Liver (tissue), 8 donors: ENCODE measurements at regions not wholly inside any gene's neighbourhood (a gene's known extent, or its start where the extent isn't known, plus 50 kb on each side); places are given as distances from the start of the nearest gene placed in this dataset.

Experiments used
- DNase-seq: peaks from one replicate; pipeline ENCODE4 v3.0.0-alpha.2; 2017; ENCODE audit warnings: low spot score
- H3K27ac ChIP-seq, 2 donors: one replicate each; pipeline ENCODE4 v1.7.0; 2013; ENCODE audit warnings: inconsistent platforms in 2 of 2, low read length in 2 of 2, control low read depth in 1 of 2, low read depth in 1 of 2, mild to moderate bottlenecking in 1 of 2
- H3K27me3 ChIP-seq, 4 donors: one replicate each; pipeline versions ENCODE4 v1.6.1 to v1.7.0; 2013; ENCODE audit warnings: low read length in 3 of 4, inconsistent platforms in 1 of 4, mild to moderate bottlenecking in 1 of 4, moderate library complexity in 1 of 4; ENCODE audit not compliant: control insufficient read depth in 4 of 4, insufficient read depth in 4 of 4
- H3K36me3 ChIP-seq, 4 donors: one replicate each; pipeline versions ENCODE4 v1.6.1 to v1.7.0; 2013; ENCODE audit warnings: low read length in 3 of 4, mild to moderate bottlenecking in 3 of 4, low read depth in 1 of 4, moderate library complexity in 1 of 4; ENCODE audit not compliant: control insufficient read depth in 4 of 4, insufficient read depth in 3 of 4
- H3K4me1 ChIP-seq, 4 donors: one replicate each; pipeline versions ENCODE4 v1.6.1 to v1.7.0; 2013; ENCODE audit warnings: low read length in 3 of 4, mild to moderate bottlenecking in 3 of 4, moderate library complexity in 1 of 4; ENCODE audit not compliant: control insufficient read depth in 4 of 4, insufficient read depth in 4 of 4
- H3K4me3 ChIP-seq, 3 donors: one replicate each; pipeline versions ENCODE4 v1.6.1 to v1.7.0; 2013; ENCODE audit warnings: low read length in 3 of 3, control low read depth in 1 of 3, low read depth in 1 of 3, mild to moderate bottlenecking in 1 of 3
- H3K9ac ChIP-seq, 2 donors: one replicate each; pipeline ENCODE4 v1.7.0; 2013; ENCODE audit warnings: low read length in 2 of 2, mild to moderate bottlenecking in 2 of 2, moderate library complexity in 2 of 2, control low read depth in 1 of 2, low read depth in 1 of 2
- H3K9me3 ChIP-seq, 4 donors: one replicate each; pipeline versions ENCODE4 v1.6.1 to v1.7.0; 2013; ENCODE audit warnings: low read length in 3 of 4; ENCODE audit not compliant: control insufficient read depth in 4 of 4
- ATF3 ChIP-seq: IDR thresholded peaks from 2 replicates; pipeline ENCODE4 v1.6.1; 2016; ENCODE audit warnings: antibody characterized with exemption
- CTCF ChIP-seq: fragments of 150-350 bp; IDR thresholded peaks from 2 replicates; pipeline ENCODE4 v1.5.1; 2017; ENCODE audit warnings: improper control_type of control experiment, low read depth, low read length; ENCODE audit not compliant: missing input control
- EGR1 ChIP-seq, 2 donors: IDR thresholded peaks; 2 replicates each; pipeline ENCODE4 v1.6.1; 2016 to 2018; ENCODE audit warnings: antibody characterized with exemption in 2 of 2, low read depth in 2 of 2
- FOXA1 ChIP-seq: IDR thresholded peaks from 2 replicates; pipeline ENCODE4 v1.6.1; 2016; ENCODE audit warnings: antibody characterized with exemption
- FOXA2 ChIP-seq: IDR thresholded peaks from 2 replicates; pipeline ENCODE4 v1.6.1; 2016; ENCODE audit warnings: antibody characterized with exemption
- GABPA ChIP-seq, 2 donors: IDR thresholded peaks in 1 of 2; conservative IDR thresholded peaks in 1 of 2; 2 replicates each; pipeline ENCODE4 v1.6.1; 2016; ENCODE audit warnings: antibody characterized with exemption in 2 of 2, mild to moderate bottlenecking in 1 of 2, moderate library complexity in 1 of 2
- HNF4A ChIP-seq, 2 donors: conservative IDR thresholded peaks; 2 replicates each; pipeline ENCODE4 v1.6.1; 2016; ENCODE audit warnings: antibody characterized with exemption in 2 of 2, mild to moderate bottlenecking in 2 of 2
- HNF4G ChIP-seq: IDR thresholded peaks from 2 replicates; pipeline ENCODE4 v1.6.1; 2016; ENCODE audit warnings: antibody characterized with exemption
- JUND ChIP-seq, 2 donors: IDR thresholded peaks; 2 replicates each; pipeline ENCODE4 v1.6.1; 2016; ENCODE audit warnings: antibody characterized with exemption in 2 of 2
- MAX ChIP-seq: IDR thresholded peaks from 2 replicates; pipeline ENCODE4 v1.6.1; 2016; ENCODE audit warnings: antibody characterized with exemption
- NR2F2 ChIP-seq: IDR thresholded peaks from 2 replicates; pipeline ENCODE4 v1.6.1; 2016; ENCODE audit warnings: antibody characterized with exemption
- RAD21 ChIP-seq, 2 donors: IDR thresholded peaks; 2 replicates each; pipeline ENCODE4 v1.6.1; 2016; ENCODE audit warnings: antibody characterized with exemption in 2 of 2, mild to moderate bottlenecking in 2 of 2
- REST ChIP-seq: IDR thresholded peaks from 2 replicates; pipeline ENCODE4 v1.6.1; 2016; ENCODE audit warnings: antibody characterized with exemption, mild to moderate bottlenecking
- RXRA ChIP-seq, 2 donors: IDR thresholded peaks; 2 replicates each; pipeline ENCODE4 v1.6.1; 2017 to 2018; ENCODE audit warnings: antibody characterized with exemption in 2 of 2, mild to moderate bottlenecking in 1 of 2
- SP1 ChIP-seq: IDR thresholded peaks from 2 replicates; pipeline ENCODE4 v1.6.1; 2018; ENCODE audit warnings: antibody characterized with exemption, mild to moderate bottlenecking
- TAF1 ChIP-seq: conservative IDR thresholded peaks from 2 replicates; pipeline ENCODE4 v1.6.1; 2016; ENCODE audit warnings: antibody characterized with exemption, mild to moderate bottlenecking
- YY1 ChIP-seq: IDR thresholded peaks from 2 replicates; pipeline ENCODE4 v1.6.1; 2016; ENCODE audit warnings: antibody characterized with exemption, mild to moderate bottlenecking
- ZBTB33 ChIP-seq: IDR thresholded peaks from 2 replicates; pipeline ENCODE4 v1.6.1; 2016; ENCODE audit warnings: antibody characterized with exemption
- WGBS: extraction: QIAGEN DNeasy Blood & Tissue Kit; methylation state at CpG from one replicate; pipeline ENCODE4 v1.1.7; 2013; 5-methylcytosine and 5-hydroxymethylcytosine counted together
- donor health status: healthy.
- donor health status: healthy.
- donor health status: healthy.
- donor health status: healthy.
- donor health status: healthy.

GRCh38 chr11:104432981-104433380 is 269.0 kb upstream of the PDGFD start:
- Histone ChIP-seq H3K36me3 (no peaks in the 10 kb centered on the region), H3K9ac (no peak overlapping the region), H3K27me3 (no peaks in the 10 kb centered on the region), H3K4me1 (no peaks in the 10 kb centered on the region), H3K4me3 (no peak overlapping the region), H3K27ac (no peak overlapping the region), H3K9me3 (no peaks in the 10 kb centered on the region)
- 78% methylated on average over 1 of the region's 1 CpG for WGBS
- no peak for DNase-seq
- TF ChIP-seq FOXA2 (no peak), RAD21 (IDR thresholded peaks at IDR 0.05) (no peak), EGR1 (IDR thresholded peaks at IDR 0.05; ENCODE audit: low read depth in 2 of 2) (no peak), ATF3 (no peak), JUND (IDR thresholded peaks at IDR 0.05) (no peak), FOXA1 (no peak)

- H3K9me3 ChIP-seq: no peaks in the 10 kb centered on the region
- H3K9ac ChIP-seq: no peak overlapping the region
- H3K27ac ChIP-seq: no peak overlapping the region
- H3K27me3 ChIP-seq: no peaks in the 10 kb centered on the region
- no peaks in the 10 kb centered on the region for H3K36me3 ChIP-seq
- H3K4me3 ChIP-seq: no peak overlapping the region
- 59% methylated on average over 4 of the region's 4 CpGs for WGBS
- no peaks in the 10 kb centered on the region for H3K4me1 ChIP-seq
- DNase-seq: no peak
- TF ChIP-seq JUND (IDR thresholded peaks at IDR 0.05) (no peak), ATF3 (no peak), MAX (no peak), SP1 (no peak), FOXA1 (no peak), REST (no peak), CTCF (no peak), FOXA2 (no peak), RXRA (IDR thresholded peaks at IDR 0.05) (no peak), GABPA (IDR thresholded peaks at IDR 0.05 in 1 of 2, conservative IDR thresholded peaks at IDR 0.05 in 1 of 2) (no peak), ZBTB33 (no peak), RAD21 (IDR thresholded peaks at IDR 0.05) (no peak), HNF4G (no peak), TAF1 (no peak), NR2F2 (no peak), HNF4A (conservative IDR thresholded peaks at IDR 0.05) (no peak), EGR1 (IDR thresholded peaks at IDR 0.05; ENCODE audit: low read depth in 2 of 2) (no peak), YY1 (no peak)
Observed at GRCh38 chr11:104432526-104432925, 268.6 kb upstream of the PDGFD start.
